HEK293T (cell line): ENCODE measurements at regions not wholly inside any gene's neighbourhood (a gene's known extent, or its start where the extent isn't known, plus 50 kb on each side); places are given as distances from the start of the nearest gene placed in this dataset.

Source experiments
- CTCF ChIA-PET: fragments of 350-600 bp; formaldehyde crosslinking; extraction: SDS; loops from one replicate; lab custom pipeline; 2021; ENCODE audit warnings: antibody characterized with exemption, inconsistent platforms; lab: Yijun Ruan, JAX
- POLR2A ChIA-PET: fragments of 350-600 bp; formaldehyde crosslinking; extraction: SDS; loops from one replicate; lab custom pipeline; 2020; ENCODE audit warnings: antibody characterized with exemption, inconsistent platforms; lab: Yijun Ruan, JAX
- DNase-seq: peaks from one replicate; pipeline ENCODE4 v3.0.0; 2012; ENCODE audit warnings: mixed read lengths; ENCODE audit errors: extremely low spot score
- ARNT ChIP-seq: fragments of 450-650 bp; IDR thresholded peaks from 2 replicates; pipeline ENCODE4 v1.6.1; 2017; ENCODE audit warnings: mild to moderate bottlenecking
- BHLHE40 ChIP-seq: fragments of 450-650 bp; IDR thresholded peaks from 2 replicates; pipeline ENCODE4 v1.6.1; 2016; ENCODE audit warnings: mild to moderate bottlenecking, moderate library complexity, borderline replicate concordance
- CTBP1 ChIP-seq: fragments of 450-650 bp; IDR thresholded peaks from 2 replicates; pipeline ENCODE4 v1.6.1; 2016; ENCODE audit warnings: borderline replicate concordance
- ELF4 ChIP-seq: fragments of 450-650 bp; IDR thresholded peaks from 2 replicates; pipeline ENCODE4 v1.6.1; 2017; ENCODE audit warnings: antibody characterized with exemption
- FOXA1 ChIP-seq: fragments of 450-650 bp; IDR thresholded peaks from 2 replicates; pipeline ENCODE4 v1.6.1; 2016; ENCODE audit warnings: mild to moderate bottlenecking
- FOXK2 ChIP-seq: fragments of 450-650 bp; IDR thresholded peaks from 2 replicates; pipeline ENCODE4 v1.6.1; 2016; ENCODE audit warnings: mild to moderate bottlenecking
- FOXM1 ChIP-seq: fragments of 450-650 bp; IDR thresholded peaks from 2 replicates; pipeline ENCODE4 v1.6.1; 2017; ENCODE audit warnings: mild to moderate bottlenecking, borderline replicate concordance
- HDGF ChIP-seq: fragments of 450-650 bp; IDR thresholded peaks from 2 replicates; pipeline ENCODE4 v1.6.1; 2017; ENCODE audit warnings: antibody characterized with exemption, borderline replicate concordance
- L3MBTL2 ChIP-seq: fragments of 450-650 bp; conservative IDR thresholded peaks from 2 replicates; pipeline ENCODE4 v1.6.1; 2016; ENCODE audit warnings: mild to moderate bottlenecking
- LEF1 ChIP-seq: fragments of 450-650 bp; IDR thresholded peaks from 2 replicates; pipeline ENCODE4 v1.6.1; 2017; ENCODE audit warnings: mild to moderate bottlenecking, borderline replicate concordance
- NFRKB ChIP-seq: fragments of 450-650 bp; IDR thresholded peaks from 2 replicates; pipeline ENCODE4 v1.6.1; 2016; ENCODE audit warnings: mild to moderate bottlenecking, moderate library complexity
- PKNOX1 ChIP-seq: fragments of 450-650 bp; IDR thresholded peaks from 2 replicates; pipeline ENCODE4 v1.6.1; 2016
- SP1 ChIP-seq: fragments of 450-650 bp; IDR thresholded peaks from 2 replicates; pipeline ENCODE4 v1.6.1; 2017
- SUZ12 ChIP-seq: fragments of 450-650 bp; IDR thresholded peaks from 2 replicates; pipeline ENCODE4 v1.6.1; 2016; ENCODE audit warnings: mild to moderate bottlenecking
- TARDBP ChIP-seq: fragments of 450-650 bp; IDR thresholded peaks from 2 replicates; pipeline ENCODE4 v1.6.1; 2016
- ZNF384 ChIP-seq: fragments of 450-650 bp; IDR thresholded peaks from 2 replicates; pipeline ENCODE4 v1.6.1; 2016

GRCh38 chr4:180674619-180675358, 1568.4 kb upstream of the TENM3 start:
- DNase-seq = no peak
- ChIA-PET POLR2A (no interaction called here), CTCF (interaction anchor here (0.9 kb wide), 1 partner anchor 10 kb away, joined by 3 read pairs; no protein-coding TSS in a partner anchor)
- TF ChIP-seq ARNT (no peak), PKNOX1 (no peak), FOXA1 (no peak), L3MBTL2 (no peak), TARDBP (no peak)

- CTCF ChIA-PET = interaction anchor here (0.9 kb wide), 1 partner anchor 10 kb away, joined by 3 read pairs; no protein-coding TSS in a partner anchor
- POLR2A ChIA-PET = no interaction called here
- TF ChIP-seq FOXA1 (no peak), HDGF (no peak), ELF4 (no peak), LEF1 (no peak), PKNOX1 (no peak), SP1 (no peak), CTBP1 (no peak), FOXM1 (no peak), ARNT (no peak), FOXK2 (no peak), ZNF384 (no peak), L3MBTL2 (no peak), SUZ12 (no peak), BHLHE40 (no peak)
- no peak for DNase-seq
These were observed 1567.9 kb upstream of the TENM3 start for GRCh38 chr4:180675359-180675650.

GRCh38 chr4:180680305-180680704, 1562.9 kb upstream of the TENM3 start:
- CTCF ChIA-PET = interaction anchor here (1.0 kb wide), 1 partner anchor 14 kb away, joined by 5 read pairs; no protein-coding TSS in a partner anchor
- TF ChIP-seq PKNOX1 = no peak
- no peak for TF ChIP-seq NFRKB
- TF ChIP-seq ELF4 = no peak
- no peak for TF ChIP-seq TARDBP
- no peak for TF ChIP-seq SP1
- no peak for TF ChIP-seq FOXA1
- no peak for TF ChIP-seq L3MBTL2
- no peak for TF ChIP-seq ZNF384
- TF ChIP-seq HDGF = no peak
- no peak for TF ChIP-seq BHLHE40
- no peak for TF ChIP-seq LEF1
- TF ChIP-seq FOXK2 = no peak
- TF ChIP-seq FOXM1 = no peak
- no peak for TF ChIP-seq SUZ12
- no peak for TF ChIP-seq CTBP1
- no peak for TF ChIP-seq ARNT
- no peak for DNase-seq
- POLR2A ChIA-PET = no interaction called here

GRCh38 chr4:180682776-180683175, 1560.4 kb upstream of the TENM3 start:
- ChIA-PET POLR2A (no interaction called here), CTCF (no interaction called here)
- no peak for DNase-seq
- TF ChIP-seq FOXA1 (no peak), SUZ12 (no peak), L3MBTL2 (no peak), BHLHE40 (no peak), ZNF384 (no peak), CTBP1 (no peak), SP1 (no peak), PKNOX1 (no peak), HDGF (no peak), FOXK2 (no peak), NFRKB (no peak)

GRCh38 chr4:180683186-180683585, 1560.0 kb upstream of the TENM3 start:
- TF ChIP-seq HDGF (no peak), NFRKB (no peak), FOXA1 (no peak), L3MBTL2 (no peak), BHLHE40 (no peak), TARDBP (no peak), ELF4 (no peak), PKNOX1 (no peak), ZNF384 (no peak)
- CTCF ChIA-PET = no interaction called here
- POLR2A ChIA-PET = no interaction called here
- DNase-seq = no peak
